ENCODE measurements at regions not wholly inside any gene's neighbourhood (a gene's known extent, or its start where the extent isn't known, plus 50 kb on each side); places are given as distances from the start of the nearest gene placed in this dataset.

GRCh38 chr6:156590482-156590881, 186.7 kb upstream of the ARID1B start:
- H3K79me1 ChIP-seq (replicated peaks; ENCODE audit: low read length, poor library complexity, severe bottlenecking) = no peaks in the 10 kb centered on the region
- no peak overlapping the region for H3K4me2 ChIP-seq (ENCODE audit: low read length, poor library complexity, severe bottlenecking)
- no peak overlapping the region for H3K14ac ChIP-seq (ENCODE audit: low read length in 2 of 2)
- H3K36me3 ChIP-seq (ENCODE audit: control insufficient read depth in 1 of 2, insufficient read depth in 2 of 2, low read depth in 1 of 2, low read length in 2 of 2) = no peaks in the 10 kb centered on the region
- no peak overlapping the region for H2BK5ac ChIP-seq (ENCODE audit: low read depth, low read length, poor library complexity, severe bottlenecking)
- H3K9me3 ChIP-seq (ENCODE audit: control insufficient read depth, low read length) = no peaks in the 10 kb centered on the region
- H3K4ac ChIP-seq (ENCODE audit: low read depth in 1 of 2, low read length in 2 of 2) = no peak overlapping the region
- no peak overlapping the region for H3K27ac ChIP-seq (ENCODE audit: low read length, poor library complexity, severe bottlenecking)
- peaks cover 1% of the 10 kb centered on the region for H3K4me1 ChIP-seq (ENCODE audit: control insufficient read depth, insufficient read depth, low read depth, low read length)
- H3K9ac ChIP-seq (ENCODE audit: low read length) = no peak overlapping the region
- H2BK120ac ChIP-seq (ENCODE audit: low read depth, low read length) = no peak overlapping the region
- H3K23ac ChIP-seq (ENCODE audit: low read length in 2 of 2) = no peak overlapping the region
- no peak overlapping the region for H2BK15ac ChIP-seq (ENCODE audit: low read depth, poor library complexity, severe bottlenecking)
- DNase-seq = no peak
- H3K27me3 ChIP-seq (ENCODE audit: control insufficient read depth in 1 of 2, insufficient read depth in 1 of 2, low read length in 2 of 2) = no peaks in the 10 kb centered on the region
- H3K4me3 ChIP-seq (ENCODE audit: insufficient read depth in 1 of 2, low read depth in 1 of 2, low read length in 2 of 2) = no peak overlapping the region
- WGBS = 88% methylated on average over 6 of the region's 6 CpGs
- no peak overlapping the region for H4K8ac ChIP-seq (ENCODE audit: low read length)
- no peak overlapping the region for H3K18ac ChIP-seq (ENCODE audit: low read depth in 1 of 2, low read length in 2 of 2)
- no peak overlapping the region for H4K91ac ChIP-seq (ENCODE audit: low read length)
- H2AFZ ChIP-seq (ENCODE audit: low read depth, low read length) = no peak overlapping the region
- H2BK12ac ChIP-seq (ENCODE audit: low read length in 2 of 2) = no peak overlapping the region
- peak overlapping the region; percentile 74 for H2AK5ac ChIP-seq (ENCODE audit: low read length, severe bottlenecking)

DNA sequence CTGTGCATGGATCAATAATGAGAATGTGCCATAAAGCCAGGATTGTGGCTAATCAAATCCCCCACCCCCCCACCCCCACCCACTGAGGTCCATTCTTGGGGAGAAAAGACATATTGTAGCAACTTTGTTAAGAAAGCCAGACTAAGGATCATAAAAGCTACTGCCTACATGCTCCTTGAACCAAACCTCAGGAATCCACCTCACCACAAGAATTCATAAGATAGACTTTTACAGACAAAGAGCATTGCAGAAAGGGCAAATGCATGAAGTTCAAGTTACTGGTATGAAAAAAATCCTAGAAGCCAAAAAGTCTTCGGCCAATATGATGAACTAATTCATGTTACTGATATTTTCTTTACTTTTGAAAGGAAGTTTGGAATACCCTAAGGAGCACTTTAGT, 187.9 kb upstream of the ARID1B start:
- Histone ChIP-seq H3K9me3 (ENCODE audit: control insufficient read depth, low read length) (no peaks in the 10 kb centered on the region), H3K4me2 (ENCODE audit: low read length, poor library complexity, severe bottlenecking) (no peak overlapping the region), H2BK12ac (ENCODE audit: low read length in 2 of 2) (no peak overlapping the region), H4K8ac (ENCODE audit: low read length) (no peak overlapping the region), H3K14ac (ENCODE audit: low read length in 2 of 2) (no peak overlapping the region), H3K36me3 (ENCODE audit: control insufficient read depth in 1 of 2, insufficient read depth in 2 of 2, low read depth in 1 of 2, low read length in 2 of 2) (no peaks in the 10 kb centered on the region), H3K79me1 (replicated peaks; ENCODE audit: low read length, poor library complexity, severe bottlenecking) (no peaks in the 10 kb centered on the region), H3K4me3 (ENCODE audit: insufficient read depth in 1 of 2, low read depth in 1 of 2, low read length in 2 of 2) (no peak overlapping the region), H2BK15ac (ENCODE audit: low read depth, poor library complexity, severe bottlenecking) (no peak overlapping the region), H2AFZ (ENCODE audit: low read depth, low read length) (no peak overlapping the region), H3K4me1 (ENCODE audit: control insufficient read depth, insufficient read depth, low read depth, low read length) (no peaks in the 10 kb centered on the region), H3K18ac (ENCODE audit: low read depth in 1 of 2, low read length in 2 of 2) (no peak overlapping the region), H3K27me3 (ENCODE audit: control insufficient read depth in 1 of 2, insufficient read depth in 1 of 2, low read length in 2 of 2) (no peaks in the 10 kb centered on the region), H2BK5ac (ENCODE audit: low read depth, low read length, poor library complexity, severe bottlenecking) (no peak overlapping the region), H3K23ac (ENCODE audit: low read length in 2 of 2) (no peak overlapping the region), H3K9ac (ENCODE audit: low read length) (no peak overlapping the region), H2BK120ac (ENCODE audit: low read depth, low read length) (no peak overlapping the region), H2AK5ac (ENCODE audit: low read length, severe bottlenecking) (no peak overlapping the region), H3K4ac (ENCODE audit: low read depth in 1 of 2, low read length in 2 of 2) (no peak overlapping the region), H4K91ac (ENCODE audit: low read length) (no peak overlapping the region), H3K27ac (ENCODE audit: low read length, poor library complexity, severe bottlenecking) (no peak overlapping the region)
- DNase-seq = peak; percentile 39
- WGBS = no CpG with 5 or more reads among the region's 1 CpG

GRCh38 chr6:156587751-156588301, 189.4 kb upstream of the ARID1B start:
- Histone ChIP-seq H2BK12ac (ENCODE audit: low read length in 2 of 2) (no peak overlapping the region), H4K8ac (ENCODE audit: low read length) (no peak overlapping the region), H3K9me3 (ENCODE audit: control insufficient read depth, low read length) (no peaks in the 10 kb centered on the region), H2AK5ac (ENCODE audit: low read length, severe bottlenecking) (no peak overlapping the region), H2BK120ac (ENCODE audit: low read depth, low read length) (no peak overlapping the region), H3K27me3 (ENCODE audit: control insufficient read depth in 1 of 2, insufficient read depth in 1 of 2, low read length in 2 of 2) (no peaks in the 10 kb centered on the region), H3K14ac (ENCODE audit: low read length in 2 of 2) (no peak overlapping the region), H3K4me3 (ENCODE audit: insufficient read depth in 1 of 2, low read depth in 1 of 2, low read length in 2 of 2) (no peak overlapping the region), H3K4me1 (ENCODE audit: control insufficient read depth, insufficient read depth, low read depth, low read length) (no peaks in the 10 kb centered on the region), H3K4me2 (ENCODE audit: low read length, poor library complexity, severe bottlenecking) (no peak overlapping the region), H3K18ac (ENCODE audit: low read depth in 1 of 2, low read length in 2 of 2) (no peak overlapping the region), H3K36me3 (ENCODE audit: control insufficient read depth in 1 of 2, insufficient read depth in 2 of 2, low read depth in 1 of 2, low read length in 2 of 2) (no peaks in the 10 kb centered on the region), H2BK15ac (ENCODE audit: low read depth, poor library complexity, severe bottlenecking) (no peak overlapping the region), H3K4ac (ENCODE audit: low read depth in 1 of 2, low read length in 2 of 2) (no peak overlapping the region), H3K27ac (ENCODE audit: low read length, poor library complexity, severe bottlenecking) (peak overlapping the region; percentile 25), H4K91ac (ENCODE audit: low read length) (no peak overlapping the region), H2BK5ac (ENCODE audit: low read depth, low read length, poor library complexity, severe bottlenecking) (no peak overlapping the region), H3K79me1 (replicated peaks; ENCODE audit: low read length, poor library complexity, severe bottlenecking) (no peaks in the 10 kb centered on the region), H3K23ac (ENCODE audit: low read length in 2 of 2) (no peak overlapping the region), H2AFZ (ENCODE audit: low read depth, low read length) (no peak overlapping the region), H3K9ac (ENCODE audit: low read length) (no peak overlapping the region)
- WGBS = 92% methylated on average over 3 of the region's 3 CpGs
- DNase-seq = no peak

GRCh38 chr6:156587071-156587470, 190.1 kb upstream of the ARID1B start:
- DNase-seq = no peak
- H3K9ac ChIP-seq (ENCODE audit: low read length) = no peak overlapping the region
- no peak overlapping the region for H2BK15ac ChIP-seq (ENCODE audit: low read depth, poor library complexity, severe bottlenecking)
- no peaks in the 10 kb centered on the region for H3K4me1 ChIP-seq (ENCODE audit: control insufficient read depth, insufficient read depth, low read depth, low read length)
- H3K27me3 ChIP-seq (ENCODE audit: control insufficient read depth in 1 of 2, insufficient read depth in 1 of 2, low read length in 2 of 2) = no peaks in the 10 kb centered on the region
- no peaks in the 10 kb centered on the region for H3K79me1 ChIP-seq (replicated peaks; ENCODE audit: low read length, poor library complexity, severe bottlenecking)
- no peak overlapping the region for H2BK5ac ChIP-seq (ENCODE audit: low read depth, low read length, poor library complexity, severe bottlenecking)
- H3K4me3 ChIP-seq (ENCODE audit: insufficient read depth in 1 of 2, low read depth in 1 of 2, low read length in 2 of 2) = no peak overlapping the region
- H2AFZ ChIP-seq (ENCODE audit: low read depth, low read length) = no peak overlapping the region
- H3K4me2 ChIP-seq (ENCODE audit: low read length, poor library complexity, severe bottlenecking) = no peak overlapping the region
- no peak overlapping the region for H3K27ac ChIP-seq (ENCODE audit: low read length, poor library complexity, severe bottlenecking)
- no peak overlapping the region for H4K91ac ChIP-seq (ENCODE audit: low read length)
- H3K4ac ChIP-seq (ENCODE audit: low read depth in 1 of 2, low read length in 2 of 2) = no peak overlapping the region
- no peaks in the 10 kb centered on the region for H3K9me3 ChIP-seq (ENCODE audit: control insufficient read depth, low read length)
- H2BK12ac ChIP-seq (ENCODE audit: low read length in 2 of 2) = no peak overlapping the region
- no peak overlapping the region for H3K23ac ChIP-seq (ENCODE audit: low read length in 2 of 2)
- no peak overlapping the region for H3K18ac ChIP-seq (ENCODE audit: low read depth in 1 of 2, low read length in 2 of 2)
- H2AK5ac ChIP-seq (ENCODE audit: low read length, severe bottlenecking) = no peak overlapping the region
- H4K8ac ChIP-seq (ENCODE audit: low read length) = no peak overlapping the region
- no peak overlapping the region for H2BK120ac ChIP-seq (ENCODE audit: low read depth, low read length)
- no peak overlapping the region for H3K14ac ChIP-seq (ENCODE audit: low read length in 2 of 2)
- H3K36me3 ChIP-seq (ENCODE audit: control insufficient read depth in 1 of 2, insufficient read depth in 2 of 2, low read depth in 1 of 2, low read length in 2 of 2) = no peaks in the 10 kb centered on the region
